Left lung (tissue), 4 donors: ENCODE measurements at regions not wholly inside any gene's neighbourhood (a gene's known extent, or its start where the extent isn't known, plus 50 kb on each side); places are given as distances from the start of the nearest gene placed in this dataset.

Source experiments
- ATAC-seq: fragments of 200-7000 bp; cut with Tn5 transposase; one replicate; pipeline ENCODE4 v1.9.1; 2020; ENCODE audit warnings: moderate library complexity
- DNase-seq, 4 donors: peaks; one replicate each; pipeline ENCODE4 v3.0.0-alpha.2; 2013 to 2020
- H3K27ac ChIP-seq, 2 donors: fragments of 200-600 bp; sonication (generic) in 1 of 2; one replicate each; pipeline versions ENCODE4 v1.5.0 to v1.8.0; 2020 to 2021
- H3K27me3 ChIP-seq, 2 donors: fragments of 200-600 bp; sonication (generic) in 1 of 2; one replicate each; pipeline versions ENCODE4 v1.5.0 to v1.8.0; 2020 to 2021
- H3K36me3 ChIP-seq, 2 donors: fragments of 200-600 bp; sonication (generic) in 1 of 2; one replicate each; pipeline versions ENCODE4 v1.5.0 to v1.8.0; 2020 to 2021
- H3K4me1 ChIP-seq, 2 donors: fragments of 200-600 bp; one replicate each; pipeline ENCODE4 v1.8.0; 2021
- H3K4me3 ChIP-seq, 2 donors: fragments of 200-600 bp; sonication (generic) in 1 of 2; one replicate each; pipeline versions ENCODE4 v1.5.0 to v1.8.0; 2020 to 2021; ENCODE audit warnings: mild to moderate bottlenecking in 1 of 2
- H3K9me3 ChIP-seq, 2 donors: fragments of 200-600 bp; sonication (generic) in 1 of 2; one replicate each; pipeline versions ENCODE4 v1.5.0 to v1.8.0; 2020 to 2021
- intact Hi-C, 2 donors: fragments of 100-400 bp; cut with DNase I; formaldehyde crosslinking; loops; one replicate each; pipeline versions ENCODE4 v1.11.2 to v1.14.2; 2022
- TF ChIP-seq, protein P1 (sequence below), 2 donors: fragments of 200-600 bp; sonication (generic) in 1 of 2; IDR thresholded peaks; one replicate each; pipeline versions ENCODE4 v1.5.0 to v1.8.0; 2021; ENCODE audit warnings: antibody characterized with exemption in 2 of 2
- donor health status: DM: no; HTN: yes; CAD: no.
- donor health status: DM: no; HTN: no; CAD: no.

DNA sequence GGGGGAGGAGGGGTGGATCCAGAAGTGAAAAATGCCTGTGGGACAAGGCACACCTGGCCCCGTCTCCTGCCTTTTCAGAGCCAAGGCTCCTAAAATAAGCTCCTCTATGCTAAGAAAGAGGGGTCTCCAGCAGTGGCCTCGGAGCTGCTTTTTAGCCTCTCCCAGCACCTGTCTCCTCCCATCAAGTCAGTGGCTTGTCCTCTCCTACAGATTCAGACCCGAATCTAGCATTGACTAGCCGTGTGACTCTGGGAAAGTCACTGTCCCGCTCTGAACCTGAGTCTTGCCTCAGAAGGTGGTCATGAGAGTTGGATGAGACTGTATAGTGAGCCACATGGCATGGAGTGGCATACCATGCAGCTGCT is 90.8 kb upstream of the THY1 start:
- intact Hi-C loops = no loop called here
- H3K4me1 ChIP-seq = peaks cover 0 to 8% of the 10 kb centered on the region in 2 donors
- H3K27ac ChIP-seq = no peak overlapping the region
- ATAC-seq (no peak), DNase-seq (no peak)
- H3K9me3 ChIP-seq = no peaks in the 10 kb centered on the region
- H3K4me3 ChIP-seq = no peak overlapping the region
- TF ChIP-seq, protein P1, sequence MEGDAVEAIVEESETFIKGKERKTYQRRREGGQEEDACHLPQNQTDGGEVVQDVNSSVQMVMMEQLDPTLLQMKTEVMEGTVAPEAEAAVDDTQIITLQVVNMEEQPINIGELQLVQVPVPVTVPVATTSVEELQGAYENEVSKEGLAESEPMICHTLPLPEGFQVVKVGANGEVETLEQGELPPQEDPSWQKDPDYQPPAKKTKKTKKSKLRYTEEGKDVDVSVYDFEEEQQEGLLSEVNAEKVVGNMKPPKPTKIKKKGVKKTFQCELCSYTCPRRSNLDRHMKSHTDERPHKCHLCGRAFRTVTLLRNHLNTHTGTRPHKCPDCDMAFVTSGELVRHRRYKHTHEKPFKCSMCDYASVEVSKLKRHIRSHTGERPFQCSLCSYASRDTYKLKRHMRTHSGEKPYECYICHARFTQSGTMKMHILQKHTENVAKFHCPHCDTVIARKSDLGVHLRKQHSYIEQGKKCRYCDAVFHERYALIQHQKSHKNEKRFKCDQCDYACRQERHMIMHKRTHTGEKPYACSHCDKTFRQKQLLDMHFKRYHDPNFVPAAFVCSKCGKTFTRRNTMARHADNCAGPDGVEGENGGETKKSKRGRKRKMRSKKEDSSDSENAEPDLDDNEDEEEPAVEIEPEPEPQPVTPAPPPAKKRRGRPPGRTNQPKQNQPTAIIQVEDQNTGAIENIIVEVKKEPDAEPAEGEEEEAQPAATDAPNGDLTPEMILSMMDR (IDR thresholded peaks at IDR 0.05) = no peak
- peaks cover 0 to 23% of the 10 kb centered on the region in 2 donors for H3K27me3 ChIP-seq
- H3K36me3 ChIP-seq = no peaks in the 10 kb centered on the region

DNA sequence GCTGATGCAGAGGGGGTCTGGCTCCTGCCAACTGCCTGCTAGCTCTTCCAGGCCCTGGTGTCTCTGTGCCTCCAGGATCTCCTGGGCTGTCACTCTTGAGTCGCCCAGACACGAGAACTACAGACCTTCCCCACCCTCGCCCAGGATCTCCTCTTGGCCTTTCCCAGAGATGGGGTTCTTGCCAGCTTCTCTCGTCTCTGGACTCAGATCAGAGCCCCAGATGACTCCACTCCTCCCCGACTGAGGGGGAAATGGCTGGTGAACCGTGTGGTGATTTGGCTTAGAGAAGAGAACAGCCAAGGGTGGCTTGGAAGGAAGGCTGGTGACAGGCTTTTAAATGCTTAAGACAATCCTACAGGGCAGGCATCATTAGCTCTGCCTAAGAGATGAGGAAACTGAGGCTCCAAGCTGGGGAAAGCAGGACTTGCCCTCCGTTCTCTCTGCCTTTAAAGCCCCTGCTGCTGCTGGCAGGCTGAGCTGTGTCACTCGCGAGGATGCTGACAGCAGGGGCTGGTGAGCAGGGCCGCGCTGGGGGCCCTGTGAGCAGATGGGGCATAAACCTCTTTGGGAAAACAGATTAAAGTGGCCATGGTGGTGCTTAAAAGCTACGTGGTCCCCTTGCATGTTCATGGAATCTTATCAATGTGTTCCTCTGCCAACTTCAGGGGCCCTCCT is 90.3 kb upstream of the THY1 start:
- intact Hi-C loops = no loop called here
- Histone ChIP-seq H3K27ac (no peak overlapping the region), H3K9me3 (no peaks in the 10 kb centered on the region), H3K4me1 (peaks cover 0 to 8% of the 10 kb centered on the region in 2 donors), H3K27me3 (peaks cover 0 to 23% of the 10 kb centered on the region in 2 donors), H3K36me3 (no peaks in the 10 kb centered on the region), H3K4me3 (no peak overlapping the region)
- no peak for ATAC-seq
- no peak for DNase-seq
- TF ChIP-seq, protein P1 (IDR thresholded peaks at IDR 0.05) = no peak

DNA sequence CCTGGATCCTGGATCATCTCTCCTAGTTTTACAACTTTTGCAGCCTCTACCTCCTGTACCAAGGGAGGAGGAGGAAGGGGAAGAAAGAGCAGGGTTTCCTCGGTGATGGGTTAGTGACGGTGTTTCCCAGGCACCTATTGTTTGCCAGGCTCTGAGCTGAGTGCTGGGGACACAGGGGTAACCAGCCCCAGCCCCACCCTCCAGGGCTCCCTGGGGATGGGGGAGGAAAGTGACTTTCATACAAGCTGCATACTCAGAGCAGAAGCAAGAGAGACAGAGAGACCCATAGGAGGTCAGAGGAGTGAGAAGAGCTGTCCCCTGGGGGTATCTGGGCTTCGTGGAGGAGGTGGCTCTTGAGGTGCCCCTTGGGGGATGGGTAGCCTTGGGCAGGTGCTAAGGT is 89.4 kb upstream of the THY1 start:
- no peak for DNase-seq
- Histone ChIP-seq H3K4me3 (no peak overlapping the region), H3K27ac (no peak overlapping the region), H3K27me3 (peaks cover 0 to 23% of the 10 kb centered on the region in 2 donors), H3K9me3 (no peaks in the 10 kb centered on the region), H3K4me1 (peaks cover 0 to 8% of the 10 kb centered on the region in 2 donors), H3K36me3 (no peaks in the 10 kb centered on the region)
- intact Hi-C loops = no loop called here
- TF ChIP-seq, protein P1 (IDR thresholded peaks at IDR 0.05) = no peak
- ATAC-seq = no peak

DNA sequence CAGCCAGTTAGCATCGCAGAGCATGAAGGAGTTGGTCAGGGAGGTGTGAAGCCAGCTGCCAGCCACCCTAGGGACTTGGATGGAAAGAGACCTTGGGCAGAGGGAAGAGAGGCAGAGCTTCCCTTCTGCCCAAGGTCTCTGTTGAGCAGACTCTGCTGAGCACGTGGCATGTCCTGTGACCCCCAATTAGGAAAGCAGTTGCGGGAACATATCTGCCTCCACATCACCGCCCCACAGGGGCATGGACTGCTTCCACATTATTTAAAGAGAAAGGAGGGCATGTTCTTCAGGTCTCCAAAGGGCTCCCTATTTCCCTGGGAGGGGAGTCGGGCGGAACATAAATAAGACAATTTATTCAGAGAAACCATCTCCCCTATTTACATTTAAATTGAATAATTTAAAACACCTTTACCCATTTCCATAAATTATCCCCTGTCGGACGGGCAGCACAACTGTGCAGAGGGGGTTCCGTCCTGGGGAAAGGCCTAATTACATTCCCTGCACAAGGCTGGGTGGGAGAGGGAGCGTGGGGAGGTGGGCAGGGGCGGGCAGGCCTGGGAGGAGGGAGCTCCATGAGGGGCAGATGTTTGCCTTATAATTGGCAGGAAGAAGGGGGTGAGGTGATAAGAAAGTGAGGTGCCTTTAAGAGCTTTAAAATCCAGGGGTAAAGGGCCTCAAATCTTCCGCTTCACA is 88.8 kb upstream of the THY1 start:
- Histone ChIP-seq H3K36me3 (no peaks in the 10 kb centered on the region), H3K4me1 (peaks cover 0 to 8% of the 10 kb centered on the region in 2 donors), H3K9me3 (no peaks in the 10 kb centered on the region), H3K27ac (no peak overlapping the region), H3K27me3 (peaks cover 0 to 23% of the 10 kb centered on the region in 2 donors), H3K4me3 (no peak overlapping the region)
- intact Hi-C loops = no loop called here
- TF ChIP-seq, protein P1 (IDR thresholded peaks at IDR 0.05) = no peak
- DNase-seq = no peak
- ATAC-seq = no peak

DNA sequence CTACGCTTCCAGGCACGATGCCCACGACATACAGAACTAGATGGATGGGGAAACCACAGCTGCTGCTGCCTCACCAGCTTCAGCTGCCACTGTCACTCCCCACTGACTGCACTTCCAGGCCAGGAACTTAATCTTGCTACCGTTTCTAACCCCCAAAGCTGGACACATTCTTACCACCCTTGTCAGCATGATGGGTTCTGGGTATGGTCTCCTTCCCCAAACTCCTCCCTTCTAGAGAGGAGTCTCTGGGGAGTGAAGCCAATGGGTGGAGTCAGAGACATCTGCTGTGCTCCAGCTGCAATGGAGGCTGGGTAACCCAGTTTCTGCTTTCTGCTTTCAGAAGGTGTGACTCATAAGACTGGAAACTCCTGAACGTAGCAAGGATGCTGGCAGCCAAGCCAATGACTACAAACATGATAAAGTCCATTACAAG is 87.0 kb upstream of the THY1 start:
- DNase-seq (peak in 1 of 4 donors; percentile 41), ATAC-seq (peak; percentile 81)
- TF ChIP-seq, protein P1 (IDR thresholded peaks at IDR 0.05) = no peak
- Histone ChIP-seq H3K36me3 (no peaks in the 10 kb centered on the region), H3K9me3 (no peaks in the 10 kb centered on the region), H3K4me1 (peaks cover 0 to 8% of the 10 kb centered on the region in 2 donors), H3K27ac (peak overlapping the region in 1 of 2 donors; percentile 33), H3K27me3 (peaks cover 0 to 23% of the 10 kb centered on the region in 2 donors), H3K4me3 (no peak overlapping the region)
- intact Hi-C loops = no loop called here
